Ovary (tissue), 7 donors: ENCODE measurements at regions not wholly inside any gene's neighbourhood (a gene's known extent, or its start where the extent isn't known, plus 50 kb on each side); places are given as distances from the start of the nearest gene placed in this dataset.

Source experiments
- DNase-seq, 5 donors: peaks; one replicate each; pipeline ENCODE4 v3.0.0-alpha.2; 2019 to 2020
- H3K27ac ChIP-seq, 2 donors: fragments of 200-600 bp; one replicate each; pipeline versions ENCODE4 v1.5.1 to v1.8.0; 2019 to 2022
- H3K27me3 ChIP-seq: fragments of 200-600 bp; one replicate; pipeline ENCODE4 v1.8.0; 2022
- H3K36me3 ChIP-seq: fragments of 200-600 bp; sonication (generic); one replicate; pipeline ENCODE4 v1.5.1; 2019
- H3K4me1 ChIP-seq: one replicate; pipeline ENCODE4 v1.8.1; 2013; ENCODE audit warnings: mild to moderate bottlenecking, moderate library complexity; ENCODE audit not compliant: insufficient read depth
- H3K4me3 ChIP-seq: fragments of 200-600 bp; sonication (generic); one replicate; pipeline ENCODE4 v1.5.1; 2017
- H3K9me3 ChIP-seq, 2 donors: fragments of 200-600 bp in 1 of 2; sonication (generic) in 1 of 2; one replicate each; pipeline versions ENCODE4 v1.5.1 to v1.8.1; 2013 to 2019; ENCODE audit warnings: mild to moderate bottlenecking in 1 of 2, moderate library complexity in 1 of 2
- CTCF ChIP-seq, 3 donors: fragments of 450-650 bp in 2 of 3; fragments of 200-600 bp in 1 of 3; IDR thresholded peaks; one replicate each; pipeline versions ENCODE4 v1.5.1 to v1.8.0; 2016 to 2022; ENCODE audit warnings: antibody characterized with exemption in 3 of 3, mild to moderate bottlenecking in 1 of 3
- EP300 ChIP-seq: sonication (generic); formaldehyde crosslinking; IDR thresholded peaks from one replicate; pipeline ENCODE4 v1.6.1; 2017; ENCODE audit warnings: antibody characterized with exemption
- POLR2A ChIP-seq: fragments of 450-650 bp; IDR thresholded peaks from one replicate; pipeline ENCODE4 v1.6.1; 2017; ENCODE audit warnings: antibody characterized with exemption, mild to moderate bottlenecking, moderate library complexity
- WGBS, 3 donors: extraction: QIAGEN DNeasy Blood & Tissue Kit in 1 of 3; methylation state at CpG; one replicate each; pipeline versions ENCODE4 v1.1.5 to v1.1.7; 2013 to 2017; 5-methylcytosine and 5-hydroxymethylcytosine counted together
- intact Hi-C, 4 donors: fragments of 100-400 bp; cut with DNase I; formaldehyde crosslinking; loops; one replicate each; pipeline versions ENCODE4 v1.11.0 to v1.15.1; 2022 to 2023
- donor health status: DM: no; HTN: no; CAD: no; lungs with moderate emphysema.
- donor health status: DM: no; HTN: no; CAD: no.
- donor health status: Bipolar disorder and iron deficiency.
- donor health status: DM: no; HTN: no; CAD: no.
- donor health status: DM: yes; HTN: yes; CAD: no.

GRCh38 chr5:56616454-56617160 lies 198.7 kb upstream of the MAP3K1 start:
- no peak for DNase-seq

GRCh38 chr5:56615361-56616153 lies 199.8 kb upstream of the MAP3K1 start:
- no peak for TF ChIP-seq EP300
- TF ChIP-seq CTCF (IDR thresholded peaks at IDR 0.05): no peak
- no peak for TF ChIP-seq POLR2A

More at GRCh38 chr5:56616454-56617160, 198.7 kb upstream of the MAP3K1 start:
- no peak overlapping the region for H3K4me3 ChIP-seq
- TF ChIP-seq EP300 (no peak), CTCF (IDR thresholded peaks at IDR 0.05) (no peak), POLR2A (no peak)
- no peaks in the 10 kb centered on the region for H3K27me3 ChIP-seq
- H3K9me3 ChIP-seq: no peaks in the 10 kb centered on the region
- H3K27ac ChIP-seq: no peak overlapping the region
- 68 to 79% (median 68%) methylated on average over 6 of the region's 6 CpGs for WGBS, 3 donors
- H3K4me1 ChIP-seq: peaks cover 6% of the 10 kb centered on the region
- no peaks in the 10 kb centered on the region for H3K36me3 ChIP-seq
- intact Hi-C loops: no loop called here

GRCh38 chr5:56612759-56613158 lies 202.6 kb upstream of the MAP3K1 start:
- Histone ChIP-seq H3K4me1 (peaks cover 6% of the 10 kb centered on the region), H3K27me3 (no peaks in the 10 kb centered on the region), H3K27ac (no peak overlapping the region), H3K4me3 (no peak overlapping the region), H3K9me3 (no peaks in the 10 kb centered on the region), H3K36me3 (no peaks in the 10 kb centered on the region)
- intact Hi-C loops: no loop called here
- no peak for DNase-seq
- no peak for TF ChIP-seq EP300
- TF ChIP-seq CTCF (IDR thresholded peaks at IDR 0.05): no peak
- no peak for TF ChIP-seq POLR2A
- WGBS, 3 donors: 82 to 92% (median 85%) methylated on average over 1 of the region's 1 CpG

More at GRCh38 chr5:56615361-56616153, 199.8 kb upstream of the MAP3K1 start:
- Histone ChIP-seq H3K4me3 (no peak overlapping the region), H3K27me3 (no peaks in the 10 kb centered on the region), H3K36me3 (no peaks in the 10 kb centered on the region), H3K4me1 (peaks cover 6% of the 10 kb centered on the region), H3K27ac (no peak overlapping the region), H3K9me3 (no peaks in the 10 kb centered on the region)
- peak in 3 of 5 donors; percentile 31 to 42 (median 36) for DNase-seq
- intact Hi-C loops: no loop called here
- WGBS, 3 donors: 26 to 33% (median 31%) methylated on average over 6 of the region's 6 CpGs

GRCh38 chr5:56612353-56612752 lies 203.0 kb upstream of the MAP3K1 start:
- intact Hi-C loops: no loop called here
- TF ChIP-seq EP300 (no peak), POLR2A (no peak), CTCF (IDR thresholded peaks at IDR 0.05) (no peak)
- WGBS, 3 donors: 58 to 82% (median 74%) methylated on average over 2 of the region's 2 CpGs

More at GRCh38 chr5:56612353-56612752, 203.0 kb upstream of the MAP3K1 start:
- Histone ChIP-seq H3K4me1 (peaks cover 6% of the 10 kb centered on the region), H3K4me3 (no peak overlapping the region), H3K9me3 (no peaks in the 10 kb centered on the region), H3K36me3 (no peaks in the 10 kb centered on the region), H3K27me3 (no peaks in the 10 kb centered on the region), H3K27ac (no peak overlapping the region)
- no peak for DNase-seq
